DMS 273 treated with DMSO at 0.1 percent for 48 hours (cell line): ENCODE measurements at regions not wholly inside any gene's neighbourhood (a gene's known extent, or its start where the extent isn't known, plus 50 kb on each side); places are given as distances from the start of the nearest gene placed in this dataset.
"Not testable (repeated sequence)": the region's sequence is repeated elsewhere in the genome, so short reads cannot be mapped to it uniquely, and the experiment has no call there.

Experiments
- DNase-seq: peaks from one replicate; lab custom pipeline; 2025; lab: John Stamatoyannopoulos, UW

GRCh38 chr14:28946267-28946666 lies 179.7 kb downstream of the FOXG1 start:
- no peak for DNase-seq

GRCh38 chr14:28949503-28949902 lies 182.9 kb downstream of the FOXG1 start:
- no peak for DNase-seq

GRCh38 chr14:28952161-28952560 lies 185.6 kb downstream of the FOXG1 start:
- DNase-seq = no peak

GRCh38 chr14:28952666-28953065 lies 186.1 kb downstream of the FOXG1 start:
- DNase-seq = no peak

- no peak for DNase-seq
Measured at GRCh38 chr14:28953973-28954372, 187.4 kb downstream of the FOXG1 start.

GRCh38 chr14:28966416-28967233 lies 200.0 kb downstream of the FOXG1 start:
- DNase-seq = no peak

GRCh38 chr14:28975084-28975483 lies 208.5 kb downstream of the FOXG1 start:
- DNase-seq = no peak

- DNase-seq = no peak
Measured at GRCh38 chr14:28982228-28982627, 215.6 kb downstream of the FOXG1 start.

GRCh38 chr14:28983279-28983678 lies 216.7 kb downstream of the FOXG1 start:
- DNase-seq = no peak

- DNase-seq = no peak
Measured at GRCh38 chr14:28987516-28987915, 220.9 kb downstream of the FOXG1 start.

GRCh38 chr14:28997196-28997595 lies 230.6 kb downstream of the FOXG1 start:
- not testable (repeated sequence) for DNase-seq

GRCh38 chr14:28999656-29000055 lies 233.1 kb downstream of the FOXG1 start:
- no peak for DNase-seq

- no peak for DNase-seq
Measured at GRCh38 chr14:29005647-29006046, 239.1 kb downstream of the FOXG1 start.

GRCh38 chr14:29007990-29008389 lies 241.4 kb downstream of the FOXG1 start:
- DNase-seq = no peak

GRCh38 chr14:29016050-29016900 lies 249.7 kb downstream of the FOXG1 start:
- DNase-seq = no peak

- not testable (repeated sequence) for DNase-seq
Measured at GRCh38 chr14:29023505-29023904, 256.9 kb downstream of the FOXG1 start.

GRCh38 chr14:29027441-29027840 lies 260.9 kb downstream of the FOXG1 start:
- DNase-seq = not testable (repeated sequence)

GRCh38 chr14:29027941-29028705 lies 261.5 kb downstream of the FOXG1 start:
- not testable (repeated sequence) for DNase-seq

GRCh38 chr14:29028973-29029582 lies 262.5 kb downstream of the FOXG1 start:
- no peak for DNase-seq

- no peak for DNase-seq
Measured at GRCh38 chr14:29030121-29030520, 263.5 kb downstream of the FOXG1 start.

- DNase-seq = no peak
Measured at GRCh38 chr14:29030970-29031369, 264.4 kb downstream of the FOXG1 start.

GRCh38 chr14:29035134-29035533 lies 268.5 kb downstream of the FOXG1 start:
- no peak for DNase-seq
